ENCODE measurements at regions not wholly inside any gene's neighbourhood (a gene's known extent, or its start where the extent isn't known, plus 50 kb on each side); places are given as distances from the start of the nearest gene placed in this dataset.

DNA sequence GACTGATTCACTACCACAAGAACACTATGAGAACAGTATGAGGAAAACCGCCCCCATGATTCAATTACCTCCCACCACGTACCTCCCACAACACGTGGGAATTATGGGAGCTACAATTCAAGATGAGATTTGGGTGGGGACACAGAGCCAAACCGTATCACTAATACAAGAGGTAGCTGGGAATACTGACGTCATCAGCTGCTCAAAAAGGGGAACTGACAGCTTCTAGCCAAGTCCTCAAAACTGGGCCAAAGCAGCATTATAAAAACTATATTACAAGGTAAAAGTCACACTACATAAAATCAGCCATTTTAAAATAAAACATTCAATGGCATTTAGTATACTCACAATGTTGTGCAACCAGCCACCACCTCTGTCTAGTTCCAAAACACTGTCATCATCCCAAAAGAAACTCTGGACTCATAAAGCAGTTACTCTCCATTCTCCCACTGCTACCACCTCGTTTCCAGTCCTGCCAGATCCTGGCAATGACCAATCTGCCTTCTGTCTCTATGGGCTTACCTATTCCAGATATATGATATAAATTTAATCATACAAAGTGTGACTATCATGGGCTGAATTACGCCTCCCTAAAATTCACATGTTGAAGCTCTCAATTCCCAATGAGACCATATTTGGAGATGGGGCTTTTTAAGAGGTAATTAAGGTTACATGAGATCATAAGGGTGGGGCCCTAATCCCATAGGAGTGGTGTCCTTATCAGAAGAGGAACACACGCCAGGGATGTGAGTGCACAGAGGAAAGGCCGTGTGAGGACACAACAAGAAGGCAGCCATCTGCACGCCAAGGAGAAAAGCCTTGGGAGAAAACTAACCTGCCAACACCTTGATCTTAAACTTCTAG, 192.1 kb downstream of the SETD4 start:
- H2AFZ ChIP-seq (ENCODE audit: low read depth): no peak overlapping the region
- ChIA-PET CTCF (no interaction called here), POLR2A (no interaction called here)
- no peaks in the 10 kb centered on the region for H3K4me1 ChIP-seq (ENCODE audit: control insufficient read depth in 1 of 2, insufficient read depth in 2 of 2, low read depth in 1 of 2, low read length in 1 of 2)
- DNase-seq: no peak
- H3K79me2 ChIP-seq (ENCODE audit: insufficient read depth): no peaks in the 10 kb centered on the region
- no peak overlapping the region for H3K27ac ChIP-seq (ENCODE audit: low read depth in 2 of 2, low read length in 1 of 2)
- H3K9ac ChIP-seq: no peak overlapping the region
- peaks cover 25% of the 10 kb centered on the region; the same call in 1 of the 2 replicates for H3K27me3 ChIP-seq (ENCODE audit: insufficient read depth)
- no peak overlapping the region for H3K4me3 ChIP-seq (ENCODE audit: low read depth in 2 of 2, low read length in 1 of 2)
- WGBS (ENCODE audit: low lambda C conversion rate): 16% methylated on average over 10 of the region's 10 CpGs
- no peak for TF ChIP-seq CHD2 (IDR thresholded peaks at IDR 0.05; ENCODE audit: low read length, partially characterized antibody)
- TF ChIP-seq TAF1 (IDR thresholded peaks at IDR 0.05; ENCODE audit: borderline replicate concordance, low read depth, low read length): no peak
- TF ChIP-seq SMC3 (IDR thresholded peaks at IDR 0.05; ENCODE audit: low read depth, low read length): no peak
- TF ChIP-seq, protein P1, sequence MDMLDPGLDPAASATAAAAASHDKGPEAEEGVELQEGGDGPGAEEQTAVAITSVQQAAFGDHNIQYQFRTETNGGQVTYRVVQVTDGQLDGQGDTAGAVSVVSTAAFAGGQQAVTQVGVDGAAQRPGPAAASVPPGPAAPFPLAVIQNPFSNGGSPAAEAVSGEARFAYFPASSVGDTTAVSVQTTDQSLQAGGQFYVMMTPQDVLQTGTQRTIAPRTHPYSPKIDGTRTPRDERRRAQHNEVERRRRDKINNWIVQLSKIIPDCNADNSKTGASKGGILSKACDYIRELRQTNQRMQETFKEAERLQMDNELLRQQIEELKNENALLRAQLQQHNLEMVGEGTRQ (IDR thresholded peaks at IDR 0.05; ENCODE audit: borderline replicate concordance, low read depth, low read length): no peak
- no peak for TF ChIP-seq MXI1 (IDR thresholded peaks at IDR 0.05; ENCODE audit: low read depth, low read length)
- TF ChIP-seq, protein P2, sequence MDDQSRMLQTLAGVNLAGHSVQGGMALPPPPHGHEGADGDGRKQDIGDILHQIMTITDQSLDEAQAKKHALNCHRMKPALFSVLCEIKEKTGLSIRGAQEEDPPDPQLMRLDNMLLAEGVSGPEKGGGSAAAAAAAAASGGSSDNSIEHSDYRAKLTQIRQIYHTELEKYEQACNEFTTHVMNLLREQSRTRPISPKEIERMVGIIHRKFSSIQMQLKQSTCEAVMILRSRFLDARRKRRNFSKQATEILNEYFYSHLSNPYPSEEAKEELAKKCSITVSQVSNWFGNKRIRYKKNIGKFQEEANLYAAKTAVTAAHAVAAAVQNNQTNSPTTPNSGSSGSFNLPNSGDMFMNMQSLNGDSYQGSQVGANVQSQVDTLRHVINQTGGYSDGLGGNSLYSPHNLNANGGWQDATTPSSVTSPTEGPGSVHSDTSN (IDR thresholded peaks at IDR 0.05): no peak
- no peak for TF ChIP-seq SIN3A (IDR thresholded peaks at IDR 0.05; ENCODE audit: borderline replicate concordance, low read depth, low read length)
- TF ChIP-seq, protein P3, sequence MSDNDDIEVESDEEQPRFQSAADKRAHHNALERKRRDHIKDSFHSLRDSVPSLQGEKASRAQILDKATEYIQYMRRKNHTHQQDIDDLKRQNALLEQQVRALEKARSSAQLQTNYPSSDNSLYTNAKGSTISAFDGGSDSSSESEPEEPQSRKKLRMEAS (IDR thresholded peaks at IDR 0.05; ENCODE audit: low read depth): no peak
- TF ChIP-seq, protein P4, sequence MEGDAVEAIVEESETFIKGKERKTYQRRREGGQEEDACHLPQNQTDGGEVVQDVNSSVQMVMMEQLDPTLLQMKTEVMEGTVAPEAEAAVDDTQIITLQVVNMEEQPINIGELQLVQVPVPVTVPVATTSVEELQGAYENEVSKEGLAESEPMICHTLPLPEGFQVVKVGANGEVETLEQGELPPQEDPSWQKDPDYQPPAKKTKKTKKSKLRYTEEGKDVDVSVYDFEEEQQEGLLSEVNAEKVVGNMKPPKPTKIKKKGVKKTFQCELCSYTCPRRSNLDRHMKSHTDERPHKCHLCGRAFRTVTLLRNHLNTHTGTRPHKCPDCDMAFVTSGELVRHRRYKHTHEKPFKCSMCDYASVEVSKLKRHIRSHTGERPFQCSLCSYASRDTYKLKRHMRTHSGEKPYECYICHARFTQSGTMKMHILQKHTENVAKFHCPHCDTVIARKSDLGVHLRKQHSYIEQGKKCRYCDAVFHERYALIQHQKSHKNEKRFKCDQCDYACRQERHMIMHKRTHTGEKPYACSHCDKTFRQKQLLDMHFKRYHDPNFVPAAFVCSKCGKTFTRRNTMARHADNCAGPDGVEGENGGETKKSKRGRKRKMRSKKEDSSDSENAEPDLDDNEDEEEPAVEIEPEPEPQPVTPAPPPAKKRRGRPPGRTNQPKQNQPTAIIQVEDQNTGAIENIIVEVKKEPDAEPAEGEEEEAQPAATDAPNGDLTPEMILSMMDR (IDR thresholded peaks at IDR 0.05): no peak
- TF ChIP-seq, protein P5, sequence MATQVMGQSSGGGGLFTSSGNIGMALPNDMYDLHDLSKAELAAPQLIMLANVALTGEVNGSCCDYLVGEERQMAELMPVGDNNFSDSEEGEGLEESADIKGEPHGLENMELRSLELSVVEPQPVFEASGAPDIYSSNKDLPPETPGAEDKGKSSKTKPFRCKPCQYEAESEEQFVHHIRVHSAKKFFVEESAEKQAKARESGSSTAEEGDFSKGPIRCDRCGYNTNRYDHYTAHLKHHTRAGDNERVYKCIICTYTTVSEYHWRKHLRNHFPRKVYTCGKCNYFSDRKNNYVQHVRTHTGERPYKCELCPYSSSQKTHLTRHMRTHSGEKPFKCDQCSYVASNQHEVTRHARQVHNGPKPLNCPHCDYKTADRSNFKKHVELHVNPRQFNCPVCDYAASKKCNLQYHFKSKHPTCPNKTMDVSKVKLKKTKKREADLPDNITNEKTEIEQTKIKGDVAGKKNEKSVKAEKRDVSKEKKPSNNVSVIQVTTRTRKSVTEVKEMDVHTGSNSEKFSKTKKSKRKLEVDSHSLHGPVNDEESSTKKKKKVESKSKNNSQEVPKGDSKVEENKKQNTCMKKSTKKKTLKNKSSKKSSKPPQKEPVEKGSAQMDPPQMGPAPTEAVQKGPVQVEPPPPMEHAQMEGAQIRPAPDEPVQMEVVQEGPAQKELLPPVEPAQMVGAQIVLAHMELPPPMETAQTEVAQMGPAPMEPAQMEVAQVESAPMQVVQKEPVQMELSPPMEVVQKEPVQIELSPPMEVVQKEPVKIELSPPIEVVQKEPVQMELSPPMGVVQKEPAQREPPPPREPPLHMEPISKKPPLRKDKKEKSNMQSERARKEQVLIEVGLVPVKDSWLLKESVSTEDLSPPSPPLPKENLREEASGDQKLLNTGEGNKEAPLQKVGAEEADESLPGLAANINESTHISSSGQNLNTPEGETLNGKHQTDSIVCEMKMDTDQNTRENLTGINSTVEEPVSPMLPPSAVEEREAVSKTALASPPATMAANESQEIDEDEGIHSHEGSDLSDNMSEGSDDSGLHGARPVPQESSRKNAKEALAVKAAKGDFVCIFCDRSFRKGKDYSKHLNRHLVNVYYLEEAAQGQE (IDR thresholded peaks at IDR 0.05; ENCODE audit: low read depth, low read length): no peak
- no peak for TF ChIP-seq TEAD4 (IDR thresholded peaks at IDR 0.05; ENCODE audit: borderline replicate concordance, insufficient read depth)
- TF ChIP-seq FOSL2 (IDR thresholded peaks at IDR 0.05; ENCODE audit: borderline replicate concordance, low read depth): no peak
- TF ChIP-seq RCOR1 (IDR thresholded peaks at IDR 0.05; ENCODE audit: low read length): no peak
- H4K20me1 ChIP-seq (ENCODE audit: insufficient read depth): no peaks in the 10 kb centered on the region
- no peaks in the 10 kb centered on the region for H3K36me3 ChIP-seq (replicated peaks in 1 of 2; ENCODE audit: control insufficient read depth in 1 of 2, insufficient read depth in 2 of 2, low read length in 1 of 2)
- H3K9me2 ChIP-seq: no peaks in the 10 kb centered on the region
- H3K4me2 ChIP-seq: no peak overlapping the region
- H3F3A ChIP-seq (replicated peaks; ENCODE audit: insufficient read depth): no peaks in the 10 kb centered on the region
- H3K9me3 ChIP-seq: peaks cover 5% of the 10 kb centered on the region; the same call in 1 of the 2 replicates

All from SK-N-SH (cell line).